GM12864 (cell line): ENCODE measurements at regions not wholly inside any gene's neighbourhood (a gene's known extent, or its start where the extent isn't known, plus 50 kb on each side); places are given as distances from the start of the nearest gene placed in this dataset.

Experiments
- DNase-seq: peaks from one replicate; pipeline ENCODE4 v3.0.0-alpha.2; 2011; ENCODE audit warnings: low read depth
- H3K4me3 ChIP-seq: 2 replicates; pipeline ENCODE4 v1.5.1; 2011; ENCODE audit warnings: mild to moderate bottlenecking, low read depth, low read length, control low read depth
- CTCF ChIP-seq: IDR thresholded peaks from 2 replicates; pipeline ENCODE4 v1.5.1; 2011; ENCODE audit warnings: low read depth, mild to moderate bottlenecking, moderate library complexity, low read length, control low read depth, inconsistent platforms; ENCODE audit errors: missing control alignments

- no peak overlapping the region for H3K4me3 ChIP-seq
- DNase-seq = no peak
- TF ChIP-seq CTCF = no peak
Observed at GRCh38 chr2:35858216-35858615, 497.4 kb upstream of the CRIM1 start.

- no peak overlapping the region for H3K4me3 ChIP-seq
- no peak for DNase-seq
- TF ChIP-seq CTCF = no peak
Observed at GRCh38 chr2:35857498-35857897, 498.1 kb upstream of the CRIM1 start.

GRCh38 chr2:35831385-35831784 lies 524.2 kb upstream of the CRIM1 start:
- H3K4me3 ChIP-seq = no peak overlapping the region
- no peak for DNase-seq
- TF ChIP-seq CTCF = no peak

- TF ChIP-seq CTCF = no peak
- no peak overlapping the region for H3K4me3 ChIP-seq
- no peak for DNase-seq
Observed at GRCh38 chr2:35830833-35831232, 524.7 kb upstream of the CRIM1 start.

- no peak for DNase-seq
- H3K4me3 ChIP-seq = no peak overlapping the region
- TF ChIP-seq CTCF = no peak
Observed at GRCh38 chr2:35827086-35827485, 528.5 kb upstream of the CRIM1 start.

- no peak overlapping the region for H3K4me3 ChIP-seq
- no peak for DNase-seq
- TF ChIP-seq CTCF = no peak
Observed at GRCh38 chr2:35822716-35823115, 532.9 kb upstream of the CRIM1 start.

GRCh38 chr2:35821675-35822074 lies 533.9 kb upstream of the CRIM1 start:
- TF ChIP-seq CTCF = no peak
- H3K4me3 ChIP-seq = no peak overlapping the region
- DNase-seq = no peak
